ENCODE measurements at regions not wholly inside any gene's neighbourhood (a gene's known extent, or its start where the extent isn't known, plus 50 kb on each side); places are given as distances from the start of the nearest gene placed in this dataset.

DNA sequence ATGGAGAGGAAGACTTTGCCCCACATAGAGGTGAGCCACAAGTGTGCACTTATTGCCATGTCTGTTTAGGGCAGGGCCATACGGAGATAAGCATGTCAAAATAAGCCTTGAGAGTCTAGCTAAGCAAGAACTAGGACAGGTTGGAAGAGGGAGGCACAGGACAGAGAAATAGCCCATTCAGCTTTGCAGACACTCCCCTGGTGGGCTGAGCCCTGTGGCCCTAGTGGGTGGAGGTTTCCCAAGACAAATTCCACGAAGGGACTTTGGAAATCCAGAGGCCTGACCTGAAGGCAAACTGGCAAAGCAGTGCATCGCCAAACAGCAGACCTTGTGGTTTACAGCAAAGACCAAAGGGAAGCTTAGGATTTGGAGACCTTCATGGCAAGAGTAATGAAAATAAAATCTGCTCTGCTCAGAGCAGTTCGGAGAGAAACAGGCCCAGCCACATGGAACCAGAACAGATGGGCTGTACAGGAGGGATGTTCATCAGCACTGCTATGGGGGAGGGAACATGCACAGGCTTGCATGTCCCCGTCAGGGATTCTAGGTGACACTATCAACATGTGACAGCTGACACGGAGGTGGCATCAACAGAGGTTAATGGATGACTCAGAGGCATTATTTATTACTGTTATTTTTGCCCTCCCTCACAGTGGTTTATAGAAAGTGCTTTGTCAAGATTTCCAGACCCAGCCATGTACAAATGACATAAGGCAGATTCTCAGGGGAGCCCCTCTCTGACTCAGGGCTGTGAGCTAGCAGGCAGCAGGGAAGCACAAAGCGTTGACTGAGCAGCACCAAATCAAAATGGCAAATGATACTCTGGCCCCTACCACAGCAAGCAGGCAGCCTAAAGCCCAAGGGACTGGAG, 90.1 kb upstream of the IRF2BP2 start (continued):
- TF ChIP-seq SMARCE1 (IDR thresholded peaks at IDR 0.05) = peak; percentile 82
- TF ChIP-seq ARHGAP35 (IDR thresholded peaks at IDR 0.05; ENCODE audit: partially characterized antibody) = no peak
- TF ChIP-seq EP300 (IDR thresholded peaks at IDR 0.05; ENCODE audit: low read length) = peak; percentile 79
- no peak for TF ChIP-seq ZC3H8 (IDR thresholded peaks at IDR 0.05)
- no peak for TF ChIP-seq RUNX1 (IDR thresholded peaks at IDR 0.05; ENCODE audit: low read depth)
- TF ChIP-seq, protein P1, sequence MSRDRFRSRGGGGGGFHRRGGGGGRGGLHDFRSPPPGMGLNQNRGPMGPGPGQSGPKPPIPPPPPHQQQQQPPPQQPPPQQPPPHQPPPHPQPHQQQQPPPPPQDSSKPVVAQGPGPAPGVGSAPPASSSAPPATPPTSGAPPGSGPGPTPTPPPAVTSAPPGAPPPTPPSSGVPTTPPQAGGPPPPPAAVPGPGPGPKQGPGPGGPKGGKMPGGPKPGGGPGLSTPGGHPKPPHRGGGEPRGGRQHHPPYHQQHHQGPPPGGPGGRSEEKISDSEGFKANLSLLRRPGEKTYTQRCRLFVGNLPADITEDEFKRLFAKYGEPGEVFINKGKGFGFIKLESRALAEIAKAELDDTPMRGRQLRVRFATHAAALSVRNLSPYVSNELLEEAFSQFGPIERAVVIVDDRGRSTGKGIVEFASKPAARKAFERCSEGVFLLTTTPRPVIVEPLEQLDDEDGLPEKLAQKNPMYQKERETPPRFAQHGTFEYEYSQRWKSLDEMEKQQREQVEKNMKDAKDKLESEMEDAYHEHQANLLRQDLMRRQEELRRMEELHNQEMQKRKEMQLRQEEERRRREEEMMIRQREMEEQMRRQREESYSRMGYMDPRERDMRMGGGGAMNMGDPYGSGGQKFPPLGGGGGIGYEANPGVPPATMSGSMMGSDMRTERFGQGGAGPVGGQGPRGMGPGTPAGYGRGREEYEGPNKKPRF (IDR thresholded peaks at IDR 0.05; ENCODE audit: low read depth, low read length) = no peak
- TF ChIP-seq, protein P2, sequence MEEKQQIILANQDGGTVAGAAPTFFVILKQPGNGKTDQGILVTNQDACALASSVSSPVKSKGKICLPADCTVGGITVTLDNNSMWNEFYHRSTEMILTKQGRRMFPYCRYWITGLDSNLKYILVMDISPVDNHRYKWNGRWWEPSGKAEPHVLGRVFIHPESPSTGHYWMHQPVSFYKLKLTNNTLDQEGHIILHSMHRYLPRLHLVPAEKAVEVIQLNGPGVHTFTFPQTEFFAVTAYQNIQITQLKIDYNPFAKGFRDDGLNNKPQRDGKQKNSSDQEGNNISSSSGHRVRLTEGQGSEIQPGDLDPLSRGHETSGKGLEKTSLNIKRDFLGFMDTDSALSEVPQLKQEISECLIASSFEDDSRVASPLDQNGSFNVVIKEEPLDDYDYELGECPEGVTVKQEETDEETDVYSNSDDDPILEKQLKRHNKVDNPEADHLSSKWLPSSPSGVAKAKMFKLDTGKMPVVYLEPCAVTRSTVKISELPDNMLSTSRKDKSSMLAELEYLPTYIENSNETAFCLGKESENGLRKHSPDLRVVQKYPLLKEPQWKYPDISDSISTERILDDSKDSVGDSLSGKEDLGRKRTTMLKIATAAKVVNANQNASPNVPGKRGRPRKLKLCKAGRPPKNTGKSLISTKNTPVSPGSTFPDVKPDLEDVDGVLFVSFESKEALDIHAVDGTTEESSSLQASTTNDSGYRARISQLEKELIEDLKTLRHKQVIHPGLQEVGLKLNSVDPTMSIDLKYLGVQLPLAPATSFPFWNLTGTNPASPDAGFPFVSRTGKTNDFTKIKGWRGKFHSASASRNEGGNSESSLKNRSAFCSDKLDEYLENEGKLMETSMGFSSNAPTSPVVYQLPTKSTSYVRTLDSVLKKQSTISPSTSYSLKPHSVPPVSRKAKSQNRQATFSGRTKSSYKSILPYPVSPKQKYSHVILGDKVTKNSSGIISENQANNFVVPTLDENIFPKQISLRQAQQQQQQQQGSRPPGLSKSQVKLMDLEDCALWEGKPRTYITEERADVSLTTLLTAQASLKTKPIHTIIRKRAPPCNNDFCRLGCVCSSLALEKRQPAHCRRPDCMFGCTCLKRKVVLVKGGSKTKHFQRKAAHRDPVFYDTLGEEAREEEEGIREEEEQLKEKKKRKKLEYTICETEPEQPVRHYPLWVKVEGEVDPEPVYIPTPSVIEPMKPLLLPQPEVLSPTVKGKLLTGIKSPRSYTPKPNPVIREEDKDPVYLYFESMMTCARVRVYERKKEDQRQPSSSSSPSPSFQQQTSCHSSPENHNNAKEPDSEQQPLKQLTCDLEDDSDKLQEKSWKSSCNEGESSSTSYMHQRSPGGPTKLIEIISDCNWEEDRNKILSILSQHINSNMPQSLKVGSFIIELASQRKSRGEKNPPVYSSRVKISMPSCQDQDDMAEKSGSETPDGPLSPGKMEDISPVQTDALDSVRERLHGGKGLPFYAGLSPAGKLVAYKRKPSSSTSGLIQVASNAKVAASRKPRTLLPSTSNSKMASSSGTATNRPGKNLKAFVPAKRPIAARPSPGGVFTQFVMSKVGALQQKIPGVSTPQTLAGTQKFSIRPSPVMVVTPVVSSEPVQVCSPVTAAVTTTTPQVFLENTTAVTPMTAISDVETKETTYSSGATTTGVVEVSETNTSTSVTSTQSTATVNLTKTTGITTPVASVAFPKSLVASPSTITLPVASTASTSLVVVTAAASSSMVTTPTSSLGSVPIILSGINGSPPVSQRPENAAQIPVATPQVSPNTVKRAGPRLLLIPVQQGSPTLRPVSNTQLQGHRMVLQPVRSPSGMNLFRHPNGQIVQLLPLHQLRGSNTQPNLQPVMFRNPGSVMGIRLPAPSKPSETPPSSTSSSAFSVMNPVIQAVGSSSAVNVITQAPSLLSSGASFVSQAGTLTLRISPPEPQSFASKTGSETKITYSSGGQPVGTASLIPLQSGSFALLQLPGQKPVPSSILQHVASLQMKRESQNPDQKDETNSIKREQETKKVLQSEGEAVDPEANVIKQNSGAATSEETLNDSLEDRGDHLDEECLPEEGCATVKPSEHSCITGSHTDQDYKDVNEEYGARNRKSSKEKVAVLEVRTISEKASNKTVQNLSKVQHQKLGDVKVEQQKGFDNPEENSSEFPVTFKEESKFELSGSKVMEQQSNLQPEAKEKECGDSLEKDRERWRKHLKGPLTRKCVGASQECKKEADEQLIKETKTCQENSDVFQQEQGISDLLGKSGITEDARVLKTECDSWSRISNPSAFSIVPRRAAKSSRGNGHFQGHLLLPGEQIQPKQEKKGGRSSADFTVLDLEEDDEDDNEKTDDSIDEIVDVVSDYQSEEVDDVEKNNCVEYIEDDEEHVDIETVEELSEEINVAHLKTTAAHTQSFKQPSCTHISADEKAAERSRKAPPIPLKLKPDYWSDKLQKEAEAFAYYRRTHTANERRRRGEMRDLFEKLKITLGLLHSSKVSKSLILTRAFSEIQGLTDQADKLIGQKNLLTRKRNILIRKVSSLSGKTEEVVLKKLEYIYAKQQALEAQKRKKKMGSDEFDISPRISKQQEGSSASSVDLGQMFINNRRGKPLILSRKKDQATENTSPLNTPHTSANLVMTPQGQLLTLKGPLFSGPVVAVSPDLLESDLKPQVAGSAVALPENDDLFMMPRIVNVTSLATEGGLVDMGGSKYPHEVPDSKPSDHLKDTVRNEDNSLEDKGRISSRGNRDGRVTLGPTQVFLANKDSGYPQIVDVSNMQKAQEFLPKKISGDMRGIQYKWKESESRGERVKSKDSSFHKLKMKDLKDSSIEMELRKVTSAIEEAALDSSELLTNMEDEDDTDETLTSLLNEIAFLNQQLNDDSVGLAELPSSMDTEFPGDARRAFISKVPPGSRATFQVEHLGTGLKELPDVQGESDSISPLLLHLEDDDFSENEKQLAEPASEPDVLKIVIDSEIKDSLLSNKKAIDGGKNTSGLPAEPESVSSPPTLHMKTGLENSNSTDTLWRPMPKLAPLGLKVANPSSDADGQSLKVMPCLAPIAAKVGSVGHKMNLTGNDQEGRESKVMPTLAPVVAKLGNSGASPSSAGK (IDR thresholded peaks at IDR 0.05) = peak; percentile 57
- no peak for TF ChIP-seq ZNF778 (CRISPR knock-in tag; IDR thresholded peaks at IDR 0.05)
- peak; percentile 44 to 62; a peak in 3 of 4 replicates for TF ChIP-seq TRIM24 (IDR thresholded peaks at IDR 0.05)
- TF ChIP-seq, protein P3, sequence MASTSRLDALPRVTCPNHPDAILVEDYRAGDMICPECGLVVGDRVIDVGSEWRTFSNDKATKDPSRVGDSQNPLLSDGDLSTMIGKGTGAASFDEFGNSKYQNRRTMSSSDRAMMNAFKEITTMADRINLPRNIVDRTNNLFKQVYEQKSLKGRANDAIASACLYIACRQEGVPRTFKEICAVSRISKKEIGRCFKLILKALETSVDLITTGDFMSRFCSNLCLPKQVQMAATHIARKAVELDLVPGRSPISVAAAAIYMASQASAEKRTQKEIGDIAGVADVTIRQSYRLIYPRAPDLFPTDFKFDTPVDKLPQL (IDR thresholded peaks at IDR 0.05; ENCODE audit: extremely low read depth, insufficient read length) = no peak
- TF ChIP-seq EGR1 (conservative IDR thresholded peaks at IDR 0.05) = peak; percentile 62
- no peak for TF ChIP-seq SNIP1 (IDR thresholded peaks at IDR 0.05; ENCODE audit: low read depth)
- no peak for TF ChIP-seq ZNF707 (CRISPR knock-in tag; conservative IDR thresholded peaks at IDR 0.05)
- no peak for TF ChIP-seq PURB (CRISPR knock-in tag; IDR thresholded peaks at IDR 0.05; ENCODE audit: low read depth)
- no peak for TF ChIP-seq ZNF324 (CRISPR knock-in tag; IDR thresholded peaks at IDR 0.05)

All from K562 (cell line).